GM12892 (cell line): ENCODE measurements at regions not wholly inside any gene's neighbourhood (a gene's known extent, or its start where the extent isn't known, plus 50 kb on each side); places are given as distances from the start of the nearest gene placed in this dataset.
"Not testable (repeated sequence)": the region's sequence is repeated elsewhere in the genome, so short reads cannot be mapped to it uniquely, and the experiment has no call there.

ENCODE experiments used
- POLR2A ChIP-seq: IDR thresholded peaks from 2 replicates; pipeline ENCODE4 v1.6.1; 2011; ENCODE audit warnings: low read depth, low read length, control low read depth
- POLR2AphosphoS5 ChIP-seq: IDR thresholded peaks from 2 replicates; pipeline ENCODE4 v1.6.1; 2011; ENCODE audit warnings: low read depth, low read length, control low read depth
- TAF1 ChIP-seq: IDR thresholded peaks from 2 replicates; pipeline ENCODE4 v1.6.1; 2011; ENCODE audit warnings: low read depth, mild to moderate bottlenecking, control low read depth, low read length, borderline replicate concordance

DNA sequence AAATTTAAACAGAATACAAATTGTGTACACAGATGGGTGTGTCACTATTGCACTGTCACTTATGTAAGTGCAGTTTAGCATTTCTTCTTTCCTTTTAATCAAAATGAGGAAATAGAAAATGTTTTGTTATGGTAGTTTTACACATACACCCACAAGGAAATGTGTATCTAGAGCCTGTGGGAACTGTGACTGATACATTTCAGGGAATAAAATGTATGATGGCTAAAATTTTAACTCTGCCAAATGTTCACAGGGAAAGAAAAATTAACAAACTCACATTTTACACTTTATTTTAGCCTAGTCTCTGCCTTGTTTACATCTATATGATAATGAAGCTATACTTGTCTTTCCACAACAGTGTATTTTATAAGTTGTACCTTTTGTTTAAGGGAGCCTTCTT is 66.4 kb upstream of the NBPF19 start:
- not testable (repeated sequence) for TF ChIP-seq TAF1, POLR2A, POLR2AphosphoS5
